PFSK-1 (cell line): ENCODE measurements at regions not wholly inside any gene's neighbourhood (a gene's known extent, or its start where the extent isn't known, plus 50 kb on each side); places are given as distances from the start of the nearest gene placed in this dataset.

Experiments used
- FOXP2 ChIP-seq: optimal IDR thresholded peaks from 2 replicates; pipeline ENCODE3; 2011; ENCODE audit warnings: borderline replicate concordance, control low read depth, inconsistent platforms; ENCODE audit not compliant: insufficient read depth; ENCODE audit errors: extremely low read length, extremely low read depth
- POLR2AphosphoS5 ChIP-seq: IDR thresholded peaks from 2 replicates; pipeline ENCODE4 v1.6.1; 2012; ENCODE audit warnings: low read depth, mild to moderate bottlenecking, control low read depth, low read length, moderate library complexity
- SIN3A ChIP-seq: IDR thresholded peaks from 2 replicates; pipeline ENCODE4 v1.6.1; 2012; ENCODE audit warnings: mild to moderate bottlenecking, low read length, moderate library complexity, borderline replicate concordance; ENCODE audit not compliant: insufficient read depth
- TAF1 ChIP-seq: IDR thresholded peaks from 2 replicates; pipeline ENCODE4 v1.6.1; 2012; ENCODE audit warnings: low read length, control low read depth, borderline replicate concordance; ENCODE audit not compliant: insufficient read depth
- TF ChIP-seq, protein P1 (sequence below), 2 experiments: IDR thresholded peaks; 2 replicates each; pipeline versions ENCODE4 v1.6.1 to v1.8.0; 2011 to 2012; ENCODE audit warnings: low read depth in 2 of 2, low read length in 2 of 2, control low read depth in 1 of 2, inconsistent platforms in 1 of 2, mild to moderate bottlenecking in 1 of 2, moderate library complexity in 1 of 2; ENCODE audit not compliant: insufficient read depth in 1 of 2

DNA sequence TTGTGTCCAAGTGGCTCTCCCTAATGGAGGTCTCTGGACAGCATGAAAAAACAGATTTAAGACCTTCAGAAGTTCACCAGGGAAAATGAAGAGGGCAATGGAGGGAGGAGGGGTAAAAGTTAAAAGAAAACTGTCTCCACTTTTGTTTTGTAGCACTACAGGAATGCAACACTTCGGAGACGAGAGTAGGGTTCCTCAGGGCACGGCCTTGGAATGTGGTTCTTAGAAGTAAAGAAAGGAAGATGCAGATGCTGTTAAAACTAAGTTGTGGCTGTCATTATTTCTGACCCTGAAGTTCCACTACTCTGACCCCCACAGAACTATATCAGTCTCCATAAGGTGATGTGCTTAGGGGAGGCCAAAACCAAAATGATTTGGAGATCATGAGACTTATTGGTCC, 335.1 kb downstream of the XPNPEP1 start:
- no peak for TF ChIP-seq POLR2AphosphoS5
- TF ChIP-seq TAF1: no peak
- TF ChIP-seq, protein P1, sequence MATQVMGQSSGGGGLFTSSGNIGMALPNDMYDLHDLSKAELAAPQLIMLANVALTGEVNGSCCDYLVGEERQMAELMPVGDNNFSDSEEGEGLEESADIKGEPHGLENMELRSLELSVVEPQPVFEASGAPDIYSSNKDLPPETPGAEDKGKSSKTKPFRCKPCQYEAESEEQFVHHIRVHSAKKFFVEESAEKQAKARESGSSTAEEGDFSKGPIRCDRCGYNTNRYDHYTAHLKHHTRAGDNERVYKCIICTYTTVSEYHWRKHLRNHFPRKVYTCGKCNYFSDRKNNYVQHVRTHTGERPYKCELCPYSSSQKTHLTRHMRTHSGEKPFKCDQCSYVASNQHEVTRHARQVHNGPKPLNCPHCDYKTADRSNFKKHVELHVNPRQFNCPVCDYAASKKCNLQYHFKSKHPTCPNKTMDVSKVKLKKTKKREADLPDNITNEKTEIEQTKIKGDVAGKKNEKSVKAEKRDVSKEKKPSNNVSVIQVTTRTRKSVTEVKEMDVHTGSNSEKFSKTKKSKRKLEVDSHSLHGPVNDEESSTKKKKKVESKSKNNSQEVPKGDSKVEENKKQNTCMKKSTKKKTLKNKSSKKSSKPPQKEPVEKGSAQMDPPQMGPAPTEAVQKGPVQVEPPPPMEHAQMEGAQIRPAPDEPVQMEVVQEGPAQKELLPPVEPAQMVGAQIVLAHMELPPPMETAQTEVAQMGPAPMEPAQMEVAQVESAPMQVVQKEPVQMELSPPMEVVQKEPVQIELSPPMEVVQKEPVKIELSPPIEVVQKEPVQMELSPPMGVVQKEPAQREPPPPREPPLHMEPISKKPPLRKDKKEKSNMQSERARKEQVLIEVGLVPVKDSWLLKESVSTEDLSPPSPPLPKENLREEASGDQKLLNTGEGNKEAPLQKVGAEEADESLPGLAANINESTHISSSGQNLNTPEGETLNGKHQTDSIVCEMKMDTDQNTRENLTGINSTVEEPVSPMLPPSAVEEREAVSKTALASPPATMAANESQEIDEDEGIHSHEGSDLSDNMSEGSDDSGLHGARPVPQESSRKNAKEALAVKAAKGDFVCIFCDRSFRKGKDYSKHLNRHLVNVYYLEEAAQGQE (IDR thresholded peaks at IDR 0.05; ENCODE audit: insufficient read depth in 1 of 2, low read depth in 2 of 2, low read length in 2 of 2): no peak
- no peak for TF ChIP-seq SIN3A
- no peak for TF ChIP-seq FOXP2
